GM12878 (cell line): ENCODE measurements at regions not wholly inside any gene's neighbourhood (a gene's known extent, or its start where the extent isn't known, plus 50 kb on each side); places are given as distances from the start of the nearest gene placed in this dataset.

ENCODE experiments used
- ATAC-seq: fragments of 200-7000 bp; cut with Tn5 transposase; 3 replicates; pipeline ENCODE4 v1.9.1; 2020; ENCODE audit warnings: mild to moderate bottlenecking, moderate library complexity
- BruUV-seq: library from RNA; stranded (reverse); fragments of 400-500 nt; replicated peaks from 2 replicates; lab custom pipeline; 2021; lab: Mats Ljungman, UMichigan
- CTCF ChIA-PET: fragments of 300-600 bp; sonication (Branson Sonifier 250); formaldehyde crosslinking; extraction: SDS; loops from one replicate; lab custom pipeline; 2021; ENCODE audit warnings: inconsistent platforms; lab: Yijun Ruan, JAX
- POLR2A ChIA-PET: fragments of 350-600 bp; formaldehyde crosslinking; extraction: SDS; loops from one replicate; lab custom pipeline; 2021; ENCODE audit warnings: inconsistent platforms; lab: Charles Lee
- RAD21 ChIA-PET: fragments of 300-600 bp; sonication (Branson Sonifier 250); formaldehyde crosslinking; loops from one replicate; lab custom pipeline; 2023; ENCODE audit warnings: antibody characterized with exemption; ENCODE audit not compliant: unreplicated experiment; lab: Charles Lee
- SMC1A ChIA-PET: fragments of 300-600 bp; sonication (Branson Sonifier 250); formaldehyde crosslinking; loops from one replicate; lab custom pipeline; 2023; ENCODE audit not compliant: unreplicated experiment, uncharacterized antibody; lab: Charles Lee
- DNase-seq: peaks from one replicate; pipeline ENCODE4 v3.0.0-alpha.2; 2011; ENCODE audit warnings: low read depth, low spot score
- FAIRE-seq: peaks from 3 replicates; lab custom pipeline; 2011; peaks lifted over from hg19 to GRCh38; lab: Jason Lieb, UNC
- H2AFZ ChIP-seq: 2 replicates; pipeline ENCODE4 v1.6.0; 2011; ENCODE audit warnings: low read depth, low read length, control low read depth; ENCODE audit not compliant: control insufficient read depth
- H3K27ac ChIP-seq: 2 replicates; pipeline ENCODE4 v1.5.1; 2011; ENCODE audit warnings: control low read depth; ENCODE audit not compliant: control insufficient read depth, insufficient read depth
- H3K27me3 ChIP-seq, 2 experiments: replicated peaks in 1 of 2; 2 replicates each; pipeline versions ENCODE4 v1.6.0 to v1.6.1; 2011; ENCODE audit warnings: low read length in 1 of 2; ENCODE audit not compliant: control insufficient read depth in 2 of 2, insufficient read depth in 2 of 2
- H3K36me3 ChIP-seq, 2 experiments: 2 replicates each; pipeline ENCODE4 v1.5.1; 2011; ENCODE audit warnings: low read length in 1 of 2; ENCODE audit not compliant: control insufficient read depth in 2 of 2, insufficient read depth in 2 of 2
- H3K4me1 ChIP-seq: 2 replicates; pipeline ENCODE4 v1.6.1; 2011; ENCODE audit warnings: mild to moderate bottlenecking, low read length, moderate library complexity, mixed read lengths; ENCODE audit not compliant: control insufficient read depth, insufficient read depth
- H3K4me2 ChIP-seq: 2 replicates; pipeline ENCODE4 v1.6.0; 2011; ENCODE audit warnings: control low read depth; ENCODE audit not compliant: control insufficient read depth, insufficient read depth
- H3K4me3 ChIP-seq: fragments of 200-600 bp; sonication (generic); 2 replicates; pipeline ENCODE4 v1.5.1; 2016
- H3K79me2 ChIP-seq: 2 replicates; pipeline ENCODE4 v1.6.0; 2011; ENCODE audit warnings: low read length; ENCODE audit not compliant: control insufficient read depth, insufficient read depth
- H3K9ac ChIP-seq: 2 replicates; pipeline ENCODE4 v1.8.0; 2011; ENCODE audit warnings: low read length, control low read depth, mixed read lengths; ENCODE audit not compliant: control insufficient read depth, insufficient read depth
- H3K9me3 ChIP-seq: replicated peaks from 3 replicates; pipeline ENCODE4 v1.5.1; 2011; ENCODE audit warnings: mild to moderate bottlenecking, low read length; ENCODE audit not compliant: control insufficient read depth, insufficient read depth
- H4K20me1 ChIP-seq: 2 replicates; pipeline ENCODE4 v1.6.0; 2011; ENCODE audit not compliant: control insufficient read depth, insufficient read depth
- IKZF1 ChIP-seq: fragments of 450-650 bp; conservative IDR thresholded peaks from 2 replicates; pipeline ENCODE4 v1.6.1; 2017; ENCODE audit warnings: antibody characterized with exemption, mild to moderate bottlenecking
- IRF5 ChIP-seq: fragments of 450-650 bp; IDR thresholded peaks from 2 replicates; pipeline ENCODE4 v1.6.1; 2017; ENCODE audit warnings: borderline replicate concordance
- PAX5 ChIP-seq: IDR thresholded peaks from 2 replicates; pipeline ENCODE4 v1.6.1; 2011; ENCODE audit warnings: low read depth, low read length, borderline replicate concordance
- PRDM15 ChIP-seq: fragments of 450-650 bp; formaldehyde crosslinking; IDR thresholded peaks from 2 replicates; pipeline ENCODE4 v1.4.0; 2020; ENCODE audit warnings: mild to moderate bottlenecking, moderate library complexity
- RUNX3 ChIP-seq: IDR thresholded peaks from 2 replicates; pipeline ENCODE4 v1.6.1; 2012; ENCODE audit warnings: low read length, inconsistent platforms
- SMAD1 ChIP-seq: fragments of 450-650 bp; IDR thresholded peaks from 2 replicates; pipeline ENCODE4 v1.6.1; 2018; ENCODE audit warnings: mild to moderate bottlenecking, low read depth; ENCODE audit not compliant: partially characterized antibody
- SMAD5 ChIP-seq: IDR thresholded peaks from 2 replicates; pipeline ENCODE4 v1.6.1; 2016; ENCODE audit warnings: antibody characterized with exemption, low read depth
- WGBS: methylation state at CpG from one replicate; pipeline ENCODE4 v1.1.6; 2016; ENCODE audit warnings: low lambda C conversion rate; ENCODE audit not compliant: insufficient replicate concordance, insufficient coverage; ENCODE audit errors: missing lambda C conversion rate; 5-methylcytosine and 5-hydroxymethylcytosine counted together
- in situ Hi-C: fragments of 300-500 bp; cut with MboI; formaldehyde crosslinking; loops from 9 replicates; pipeline ENCODE4 v1.14.3; 2018; ENCODE audit warnings: mixed read lengths
- intact Hi-C: fragments of 100-400 bp; cut with micrococcal nuclease; formaldehyde crosslinking; loops from one replicate; pipeline ENCODE4 v1.14.2; 2022; ENCODE audit not compliant: unreplicated experiment
- TF ChIP-seq, protein P1 (sequence below): fragments of 450-650 bp; IDR thresholded peaks from 2 replicates; pipeline ENCODE4 v1.6.1; 2017; ENCODE audit warnings: mild to moderate bottlenecking, low read depth, inconsistent platforms; ENCODE audit not compliant: poor library complexity, severe bottlenecking
- TF ChIP-seq, protein P2 (sequence below): fragments of 450-650 bp; conservative IDR thresholded peaks from 2 replicates; pipeline ENCODE4 v1.6.1; 2017; ENCODE audit warnings: mild to moderate bottlenecking, moderate library complexity

DNA sequence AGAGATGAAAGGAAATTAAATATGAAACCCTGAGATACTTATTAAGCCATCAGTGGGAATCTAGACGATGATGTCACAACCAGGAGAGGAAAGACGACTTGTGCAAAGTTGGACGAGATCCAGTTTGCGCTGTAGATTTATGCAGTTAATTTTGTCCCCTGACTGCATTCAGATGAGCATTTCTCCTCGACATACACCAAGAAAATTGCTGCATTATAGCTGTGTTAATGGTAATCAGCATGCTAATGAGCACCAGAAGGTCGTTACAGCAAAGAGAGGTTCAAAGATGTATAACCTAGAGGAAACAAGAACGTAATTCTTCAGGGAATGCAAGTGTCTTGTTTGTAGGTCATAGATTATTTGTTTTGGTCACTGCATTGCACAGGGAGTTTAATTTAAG, 371.7 kb downstream of the RBM26 start:
- Histone ChIP-seq H3K9me3 (no peaks in the 10 kb centered on the region), H2AFZ (no peak overlapping the region), H3K27ac (no peak overlapping the region), H3K79me2 (no peaks in the 10 kb centered on the region), H4K20me1 (no peaks in the 10 kb centered on the region), H3K4me1 (no peaks in the 10 kb centered on the region)
- ChIA-PET POLR2A (no interaction called here), SMC1A (interaction anchor here (1.0 to 3.8 kb wide), 6 partner anchors 11 to 36 kb away, joined by 3 to 15 read pairs (median 4); no protein-coding TSS in a partner anchor), CTCF (interaction anchor here (1.1 to 2.6 kb wide), 3 partner anchors 12 to 56 kb away, joined by 3 to 15 read pairs (median 4); no protein-coding TSS in a partner anchor), RAD21 (interaction anchor here (1.3 kb wide), 1 partner anchor 56 kb away, joined by 4 read pairs; no protein-coding TSS in a partner anchor)
- DNase-seq (no peak), ATAC-seq (no peak), FAIRE-seq (no peak)
- 39% methylated on average over 7 of the region's 7 CpGs for WGBS
- BruUV-seq = no TSS peak
- TF ChIP-seq PRDM15 (no peak), SMAD1 (no peak), IRF5 (no peak), PAX5 (no peak), SMAD5 (no peak), RUNX3 (no peak), IKZF1 (no peak)
- TF ChIP-seq, protein P1, sequence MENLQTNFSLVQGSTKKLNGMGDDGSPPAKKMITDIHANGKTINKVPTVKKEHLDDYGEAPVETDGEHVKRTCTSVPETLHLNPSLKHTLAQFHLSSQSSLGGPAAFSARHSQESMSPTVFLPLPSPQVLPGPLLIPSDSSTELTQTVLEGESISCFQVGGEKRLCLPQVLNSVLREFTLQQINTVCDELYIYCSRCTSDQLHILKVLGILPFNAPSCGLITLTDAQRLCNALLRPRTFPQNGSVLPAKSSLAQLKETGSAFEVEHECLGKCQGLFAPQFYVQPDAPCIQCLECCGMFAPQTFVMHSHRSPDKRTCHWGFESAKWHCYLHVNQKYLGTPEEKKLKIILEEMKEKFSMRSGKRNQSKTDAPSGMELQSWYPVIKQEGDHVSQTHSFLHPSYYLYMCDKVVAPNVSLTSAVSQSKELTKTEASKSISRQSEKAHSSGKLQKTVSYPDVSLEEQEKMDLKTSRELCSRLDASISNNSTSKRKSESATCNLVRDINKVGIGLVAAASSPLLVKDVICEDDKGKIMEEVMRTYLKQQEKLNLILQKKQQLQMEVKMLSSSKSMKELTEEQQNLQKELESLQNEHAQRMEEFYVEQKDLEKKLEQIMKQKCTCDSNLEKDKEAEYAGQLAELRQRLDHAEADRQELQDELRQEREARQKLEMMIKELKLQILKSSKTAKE = no peak
- TF ChIP-seq, protein P2, sequence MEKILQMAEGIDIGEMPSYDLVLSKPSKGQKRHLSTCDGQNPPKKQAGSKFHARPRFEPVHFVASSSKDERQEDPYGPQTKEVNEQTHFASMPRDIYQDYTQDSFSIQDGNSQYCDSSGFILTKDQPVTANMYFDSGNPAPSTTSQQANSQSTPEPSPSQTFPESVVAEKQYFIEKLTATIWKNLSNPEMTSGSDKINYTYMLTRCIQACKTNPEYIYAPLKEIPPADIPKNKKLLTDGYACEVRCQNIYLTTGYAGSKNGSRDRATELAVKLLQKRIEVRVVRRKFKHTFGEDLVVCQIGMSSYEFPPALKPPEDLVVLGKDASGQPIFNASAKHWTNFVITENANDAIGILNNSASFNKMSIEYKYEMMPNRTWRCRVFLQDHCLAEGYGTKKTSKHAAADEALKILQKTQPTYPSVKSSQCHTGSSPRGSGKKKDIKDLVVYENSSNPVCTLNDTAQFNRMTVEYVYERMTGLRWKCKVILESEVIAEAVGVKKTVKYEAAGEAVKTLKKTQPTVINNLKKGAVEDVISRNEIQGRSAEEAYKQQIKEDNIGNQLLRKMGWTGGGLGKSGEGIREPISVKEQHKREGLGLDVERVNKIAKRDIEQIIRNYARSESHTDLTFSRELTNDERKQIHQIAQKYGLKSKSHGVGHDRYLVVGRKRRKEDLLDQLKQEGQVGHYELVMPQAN = no peak
- TF ChIP-seq, all 136 proteins: peak for 0
- H3K27me3 ChIP-seq = no peaks in the 10 kb centered on the region; a peak in 1 of 4 replicates
- intact Hi-C loops (no loop called here), in situ Hi-C loops (no loop called here)
- no peak overlapping the region for H3K4me2 ChIP-seq
- no peaks in the 10 kb centered on the region for H3K36me3 ChIP-seq
- H3K4me3 ChIP-seq = no peak overlapping the region
- no peak overlapping the region for H3K9ac ChIP-seq
